NK-92 treated with Interleukin-12 subunit alpha and Interleukin-12 subunit beta, amount 100 ng/mL, for 24 hours (cell line): ENCODE measurements at regions not wholly inside any gene's neighbourhood (a gene's known extent, or its start where the extent isn't known, plus 50 kb on each side); places are given as distances from the start of the nearest gene placed in this dataset.

Experiments used
- DNase-seq: peaks from one replicate; lab custom pipeline; 2025; lab: John Stamatoyannopoulos, UW

- no peak for DNase-seq
Observed at GRCh38 chr2:206368484-206368883, 74.8 kb upstream of the ADAM23 start.

DNA sequence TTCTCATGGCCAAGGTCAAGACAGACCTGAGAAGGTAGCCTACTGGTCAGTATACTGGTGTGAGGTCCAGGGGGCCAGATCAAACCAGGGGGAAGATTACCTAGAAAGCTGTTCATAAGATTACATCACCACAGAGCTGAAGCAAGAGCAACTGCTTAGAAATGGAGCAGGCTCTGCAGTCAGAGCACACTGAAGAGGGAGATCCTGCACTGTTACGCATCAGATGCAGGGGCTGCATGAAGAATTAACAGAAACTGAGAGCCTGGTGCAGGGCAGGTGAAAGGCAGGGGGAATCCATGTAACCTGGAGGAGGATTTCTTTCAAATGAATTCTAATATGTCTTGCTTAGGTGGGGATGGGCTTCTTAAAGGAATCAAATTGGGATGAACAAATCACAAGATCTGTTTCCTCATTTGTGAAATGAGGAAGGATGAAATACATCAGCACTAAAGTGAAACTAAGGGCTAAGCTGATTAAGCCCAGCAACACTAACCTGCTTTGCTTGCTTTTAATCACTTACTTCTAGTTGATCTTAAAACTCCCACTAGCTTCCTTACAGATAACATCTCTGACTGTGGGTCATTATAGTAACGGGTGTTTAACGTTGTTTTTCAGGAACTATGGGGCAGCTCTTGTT is 74.3 kb upstream of the ADAM23 start:
- no peak for DNase-seq

DNA sequence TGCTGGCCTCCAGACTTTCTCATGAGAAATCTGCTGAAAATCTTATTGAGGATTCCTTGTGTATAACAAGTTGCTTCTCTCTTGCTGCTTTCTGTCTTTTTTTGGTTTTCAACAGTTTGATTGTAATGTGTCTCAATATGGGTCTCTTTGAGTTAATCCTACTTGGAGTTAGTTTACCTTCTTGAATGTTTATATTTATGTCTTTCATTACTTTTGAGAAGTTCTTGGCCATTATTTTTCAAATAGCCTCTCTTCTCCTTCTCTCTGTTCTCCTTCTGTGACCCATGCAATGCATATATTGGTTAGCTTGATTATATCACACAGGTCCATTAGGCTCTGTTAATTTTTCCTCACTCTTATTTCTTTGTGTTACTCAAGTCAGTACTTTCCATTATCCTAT is 67.4 kb upstream of the ADAM23 start:
- DNase-seq: no peak

GRCh38 chr2:206378835-206379234 is 64.5 kb upstream of the ADAM23 start:
- DNase-seq: no peak

- DNase-seq: no peak
Observed at GRCh38 chr2:206379266-206379665, 64.1 kb upstream of the ADAM23 start.

- DNase-seq: no peak
Observed at GRCh38 chr2:206379886-206380285, 63.4 kb upstream of the ADAM23 start.

GRCh38 chr2:206381881-206382280 is 61.5 kb upstream of the ADAM23 start:
- DNase-seq: no peak

GRCh38 chr2:206383669-206384068 is 59.7 kb upstream of the ADAM23 start:
- no peak for DNase-seq

GRCh38 chr2:206387808-206388207 is 55.5 kb upstream of the ADAM23 start:
- no peak for DNase-seq

- no peak for DNase-seq
Observed at GRCh38 chr2:206388698-206389097, 54.6 kb upstream of the ADAM23 start.

GRCh38 chr2:206389164-206389563 is 54.2 kb upstream of the ADAM23 start:
- DNase-seq: no peak

GRCh38 chr2:206390181-206390580 is 53.2 kb upstream of the ADAM23 start:
- no peak for DNase-seq

DNA sequence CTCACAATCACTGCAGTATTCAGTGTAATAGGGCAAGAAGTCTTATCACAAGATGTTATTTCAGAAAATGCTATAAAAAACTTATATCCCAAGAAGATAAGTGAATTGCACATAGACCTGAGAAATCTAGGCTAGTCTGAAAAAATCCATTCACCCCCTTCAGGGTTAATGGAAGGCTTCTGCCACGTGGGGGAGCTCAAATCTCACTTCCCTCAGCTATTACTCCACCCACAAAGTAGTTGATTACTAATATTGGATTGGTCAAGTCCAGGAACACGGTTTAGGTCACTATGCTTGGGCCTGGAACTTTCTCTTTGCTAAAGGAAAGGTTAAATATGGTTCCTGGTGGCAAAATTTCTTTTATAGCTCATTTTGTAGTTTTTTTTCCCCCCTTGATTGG is 51.2 kb upstream of the ADAM23 start:
- DNase-seq: peak; percentile 5
